ENCODE measurements at regions not wholly inside any gene's neighbourhood (a gene's known extent, or its start where the extent isn't known, plus 50 kb on each side); places are given as distances from the start of the nearest gene placed in this dataset.

DNA sequence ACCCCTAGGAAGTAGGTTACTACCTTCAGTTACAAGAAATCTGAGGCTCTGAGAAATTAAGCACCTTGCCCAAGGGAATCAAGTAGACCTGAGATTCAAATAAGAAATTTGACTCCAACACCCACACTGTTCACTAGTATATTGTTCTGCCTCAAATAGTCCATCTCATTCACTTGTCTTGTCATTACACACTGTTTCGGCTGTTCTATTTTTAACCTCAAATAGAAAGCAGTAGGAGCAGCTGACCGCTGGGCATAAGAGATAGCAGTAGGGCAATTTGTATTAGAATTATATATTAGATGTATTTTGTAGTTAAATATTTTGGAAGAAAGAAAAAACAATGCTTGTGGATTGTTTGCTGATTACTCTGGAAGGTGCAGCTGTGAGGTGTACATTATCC lies 185.1 kb downstream of the INHBA start:
- TF ChIP-seq RNF2 (IDR thresholded peaks at IDR 0.05; ENCODE audit: borderline replicate concordance, low read depth) (no peak), POLR2A (IDR thresholded peaks at IDR 0.05; ENCODE audit: low read length) (no peak), CHD2 (IDR thresholded peaks at IDR 0.05; ENCODE audit: low read length, partially characterized antibody) (no peak), ZC3H11A (IDR thresholded peaks at IDR 0.05) (no peak), JUNB (IDR thresholded peaks at IDR 0.05) (no peak), BCL3 (IDR thresholded peaks at IDR 0.05) (no peak), PHF8 (IDR thresholded peaks at IDR 0.05; ENCODE audit: borderline replicate concordance, low read depth) (no peak), MAZ (IDR thresholded peaks at IDR 0.05; ENCODE audit: borderline replicate concordance, low read depth, low read length) (no peak), GATA3 (IDR thresholded peaks at IDR 0.05; ENCODE audit: borderline replicate concordance) (no peak), RAD21 (conservative IDR thresholded peaks at IDR 0.05 in 1 of 2, IDR thresholded peaks at IDR 0.05 in 1 of 2) (no peak)
- TF ChIP-seq, protein P1, sequence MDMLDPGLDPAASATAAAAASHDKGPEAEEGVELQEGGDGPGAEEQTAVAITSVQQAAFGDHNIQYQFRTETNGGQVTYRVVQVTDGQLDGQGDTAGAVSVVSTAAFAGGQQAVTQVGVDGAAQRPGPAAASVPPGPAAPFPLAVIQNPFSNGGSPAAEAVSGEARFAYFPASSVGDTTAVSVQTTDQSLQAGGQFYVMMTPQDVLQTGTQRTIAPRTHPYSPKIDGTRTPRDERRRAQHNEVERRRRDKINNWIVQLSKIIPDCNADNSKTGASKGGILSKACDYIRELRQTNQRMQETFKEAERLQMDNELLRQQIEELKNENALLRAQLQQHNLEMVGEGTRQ (IDR thresholded peaks at IDR 0.05): no peak
- TF ChIP-seq, protein P2, sequence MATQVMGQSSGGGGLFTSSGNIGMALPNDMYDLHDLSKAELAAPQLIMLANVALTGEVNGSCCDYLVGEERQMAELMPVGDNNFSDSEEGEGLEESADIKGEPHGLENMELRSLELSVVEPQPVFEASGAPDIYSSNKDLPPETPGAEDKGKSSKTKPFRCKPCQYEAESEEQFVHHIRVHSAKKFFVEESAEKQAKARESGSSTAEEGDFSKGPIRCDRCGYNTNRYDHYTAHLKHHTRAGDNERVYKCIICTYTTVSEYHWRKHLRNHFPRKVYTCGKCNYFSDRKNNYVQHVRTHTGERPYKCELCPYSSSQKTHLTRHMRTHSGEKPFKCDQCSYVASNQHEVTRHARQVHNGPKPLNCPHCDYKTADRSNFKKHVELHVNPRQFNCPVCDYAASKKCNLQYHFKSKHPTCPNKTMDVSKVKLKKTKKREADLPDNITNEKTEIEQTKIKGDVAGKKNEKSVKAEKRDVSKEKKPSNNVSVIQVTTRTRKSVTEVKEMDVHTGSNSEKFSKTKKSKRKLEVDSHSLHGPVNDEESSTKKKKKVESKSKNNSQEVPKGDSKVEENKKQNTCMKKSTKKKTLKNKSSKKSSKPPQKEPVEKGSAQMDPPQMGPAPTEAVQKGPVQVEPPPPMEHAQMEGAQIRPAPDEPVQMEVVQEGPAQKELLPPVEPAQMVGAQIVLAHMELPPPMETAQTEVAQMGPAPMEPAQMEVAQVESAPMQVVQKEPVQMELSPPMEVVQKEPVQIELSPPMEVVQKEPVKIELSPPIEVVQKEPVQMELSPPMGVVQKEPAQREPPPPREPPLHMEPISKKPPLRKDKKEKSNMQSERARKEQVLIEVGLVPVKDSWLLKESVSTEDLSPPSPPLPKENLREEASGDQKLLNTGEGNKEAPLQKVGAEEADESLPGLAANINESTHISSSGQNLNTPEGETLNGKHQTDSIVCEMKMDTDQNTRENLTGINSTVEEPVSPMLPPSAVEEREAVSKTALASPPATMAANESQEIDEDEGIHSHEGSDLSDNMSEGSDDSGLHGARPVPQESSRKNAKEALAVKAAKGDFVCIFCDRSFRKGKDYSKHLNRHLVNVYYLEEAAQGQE (IDR thresholded peaks at IDR 0.05): no peak
- TF ChIP-seq, protein P3, sequence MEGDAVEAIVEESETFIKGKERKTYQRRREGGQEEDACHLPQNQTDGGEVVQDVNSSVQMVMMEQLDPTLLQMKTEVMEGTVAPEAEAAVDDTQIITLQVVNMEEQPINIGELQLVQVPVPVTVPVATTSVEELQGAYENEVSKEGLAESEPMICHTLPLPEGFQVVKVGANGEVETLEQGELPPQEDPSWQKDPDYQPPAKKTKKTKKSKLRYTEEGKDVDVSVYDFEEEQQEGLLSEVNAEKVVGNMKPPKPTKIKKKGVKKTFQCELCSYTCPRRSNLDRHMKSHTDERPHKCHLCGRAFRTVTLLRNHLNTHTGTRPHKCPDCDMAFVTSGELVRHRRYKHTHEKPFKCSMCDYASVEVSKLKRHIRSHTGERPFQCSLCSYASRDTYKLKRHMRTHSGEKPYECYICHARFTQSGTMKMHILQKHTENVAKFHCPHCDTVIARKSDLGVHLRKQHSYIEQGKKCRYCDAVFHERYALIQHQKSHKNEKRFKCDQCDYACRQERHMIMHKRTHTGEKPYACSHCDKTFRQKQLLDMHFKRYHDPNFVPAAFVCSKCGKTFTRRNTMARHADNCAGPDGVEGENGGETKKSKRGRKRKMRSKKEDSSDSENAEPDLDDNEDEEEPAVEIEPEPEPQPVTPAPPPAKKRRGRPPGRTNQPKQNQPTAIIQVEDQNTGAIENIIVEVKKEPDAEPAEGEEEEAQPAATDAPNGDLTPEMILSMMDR (IDR thresholded peaks at IDR 0.05): no peak

Data from A549 (cell line).